Naive thymus-derived CD4-positive, alpha-beta T cell (primary cell): ENCODE measurements at regions not wholly inside any gene's neighbourhood (a gene's known extent, or its start where the extent isn't known, plus 50 kb on each side); places are given as distances from the start of the nearest gene placed in this dataset.
"Not testable (repeated sequence)": the region's sequence is repeated elsewhere in the genome, so short reads cannot be mapped to it uniquely, and the experiment has no call there.

ENCODE experiments used
- ATAC-seq: fragments of 150-1000 bp; cut with Tn5 transposase; 2 replicates; pipeline ENCODE4 v1.10.0; 2021; ENCODE audit warnings: mild to moderate bottlenecking, moderate library complexity
- CTCF ChIA-PET: fragments of 350-600 bp; sonication (Branson Sonifier 250); formaldehyde crosslinking; loops from one replicate; lab custom pipeline; 2021; ENCODE audit warnings: antibody characterized with exemption; lab: Charles Lee
- POLR2A ChIA-PET: fragments of 350-600 bp; sonication (Branson Sonifier 250); formaldehyde crosslinking; loops from one replicate; lab custom pipeline; 2021; ENCODE audit warnings: antibody characterized with exemption, inconsistent platforms; lab: Charles Lee
- DNase-seq, 9 donors: peaks; one replicate each; pipeline versions ENCODE4 v3.0.0 to v3.0.0-alpha.2; 2020 to 2022; ENCODE audit warnings: mixed read lengths in 1 of 9
- H3K27ac ChIP-seq: one replicate; pipeline ENCODE4 v1.7.0; 2013; ENCODE audit warnings: mild to moderate bottlenecking, low read depth, low read length, moderate library complexity
- H3K27me3 ChIP-seq, 2 donors: one replicate each; pipeline ENCODE4 v1.7.0; 2013; ENCODE audit warnings: low read length in 2 of 2, mild to moderate bottlenecking in 2 of 2, moderate library complexity in 2 of 2; ENCODE audit not compliant: control insufficient read depth in 2 of 2, insufficient read depth in 2 of 2
- H3K36me3 ChIP-seq, 3 experiments: 1 replicate in 2 of 3; 2 replicates in 1 of 3; pipeline ENCODE4 v1.7.0; 2013; ENCODE audit warnings: low read length in 3 of 3, mild to moderate bottlenecking in 3 of 3, moderate library complexity in 1 of 3; ENCODE audit not compliant: insufficient read depth in 3 of 3, control insufficient read depth in 2 of 3
- H3K4me1 ChIP-seq, 2 donors: one replicate each; pipeline ENCODE4 v1.7.0; 2013; ENCODE audit warnings: low read length in 2 of 2, mild to moderate bottlenecking in 2 of 2, moderate library complexity in 1 of 2; ENCODE audit not compliant: control insufficient read depth in 2 of 2, insufficient read depth in 2 of 2
- H3K4me3 ChIP-seq: 2 replicates; pipeline ENCODE4 v1.7.0; 2013; ENCODE audit warnings: mild to moderate bottlenecking, low read length
- H3K9me3 ChIP-seq, 3 experiments: 1 replicate in 2 of 3; 2 replicates in 1 of 3; pipeline ENCODE4 v1.7.0; 2013; ENCODE audit warnings: low read length in 3 of 3; ENCODE audit not compliant: control insufficient read depth in 2 of 3
- H3K27ac Mint-ChIP-seq, 9 donors: one replicate each; pipeline ENCODE4 v1.8.0; 2020 to 2022; ENCODE audit warnings: mixed read lengths in 9 of 9, mild to moderate bottlenecking in 8 of 9, moderate library complexity in 5 of 9, inconsistent platforms in 2 of 9
- H3K27me3 Mint-ChIP-seq, 5 donors: one replicate each; pipeline ENCODE4 v1.8.0; 2021 to 2022; ENCODE audit warnings: mixed read lengths in 5 of 5, mild to moderate bottlenecking in 1 of 5
- H3K36me3 Mint-ChIP-seq, 5 donors: one replicate each; pipeline ENCODE4 v1.8.0; 2020 to 2022; ENCODE audit warnings: mixed read lengths in 5 of 5, mild to moderate bottlenecking in 3 of 5, inconsistent platforms in 1 of 5
- H3K4me1 Mint-ChIP-seq, 7 donors: one replicate each; pipeline ENCODE4 v1.8.0; 2020 to 2022; ENCODE audit warnings: mixed read lengths in 7 of 7, mild to moderate bottlenecking in 3 of 7, inconsistent platforms in 1 of 7
- H3K4me3 Mint-ChIP-seq, 10 donors: one replicate each; pipeline ENCODE4 v1.8.0; 2020 to 2022; ENCODE audit warnings: mild to moderate bottlenecking in 10 of 10, mixed read lengths in 10 of 10, moderate library complexity in 6 of 10, inconsistent platforms in 2 of 10
- H3K9me3 Mint-ChIP-seq, 11 donors: one replicate each; pipeline ENCODE4 v1.8.0; 2020 to 2022; ENCODE audit warnings: mixed read lengths in 11 of 11, mild to moderate bottlenecking in 4 of 11, inconsistent platforms in 1 of 11, moderate library complexity in 1 of 11
- intact Hi-C, 2 donors: fragments of 100-400 bp; cut with micrococcal nuclease; formaldehyde crosslinking; loops; one replicate each; pipeline ENCODE4 v1.15.1; 2023

DNA sequence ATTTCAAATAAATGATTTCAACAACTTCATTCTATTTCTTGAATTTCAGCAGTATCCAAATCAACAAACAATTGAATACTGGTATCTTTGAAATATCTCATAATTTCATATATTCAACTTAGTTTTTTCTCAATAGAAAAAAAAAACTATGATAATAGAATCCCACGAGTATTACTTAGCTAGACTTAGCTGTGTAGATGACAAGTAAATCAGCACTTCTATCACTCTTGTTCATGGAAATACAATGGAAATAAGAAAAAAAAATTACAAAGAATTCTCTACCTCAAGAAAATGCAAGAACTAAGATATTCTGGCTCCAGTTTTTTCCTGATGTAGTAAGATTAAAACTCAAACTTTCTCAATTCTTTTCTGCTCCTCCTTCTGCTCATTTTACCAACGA lies 256.2 kb upstream of the KYNU start:
- POLR2A ChIA-PET, result no interaction called here
- H3K4me1 ChIP-seq, result no peaks in the 10 kb centered on the region
- no peak overlapping the region for H3K4me3 Mint-ChIP-seq
- H3K36me3 ChIP-seq, result no peaks in the 10 kb centered on the region
- H3K4me3 ChIP-seq, result no peak overlapping the region
- DNase-seq, result no peak
- H3K27me3 Mint-ChIP-seq, result no peaks in the 10 kb centered on the region
- no peak overlapping the region for H3K27ac ChIP-seq
- ATAC-seq, result no peak
- no peaks in the 10 kb centered on the region for H3K27me3 ChIP-seq
- intact Hi-C loops, result no loop called here
- no peaks in the 10 kb centered on the region for H3K4me1 Mint-ChIP-seq
- no peak overlapping the region for H3K27ac Mint-ChIP-seq
- H3K9me3 Mint-ChIP-seq, result peaks cover 0 to 5% (median 0%) of the 10 kb centered on the region in 11 donors
- H3K9me3 ChIP-seq, result no peaks in the 10 kb centered on the region
- CTCF ChIA-PET, result no interaction called here
- no peaks in the 10 kb centered on the region for H3K36me3 Mint-ChIP-seq

DNA sequence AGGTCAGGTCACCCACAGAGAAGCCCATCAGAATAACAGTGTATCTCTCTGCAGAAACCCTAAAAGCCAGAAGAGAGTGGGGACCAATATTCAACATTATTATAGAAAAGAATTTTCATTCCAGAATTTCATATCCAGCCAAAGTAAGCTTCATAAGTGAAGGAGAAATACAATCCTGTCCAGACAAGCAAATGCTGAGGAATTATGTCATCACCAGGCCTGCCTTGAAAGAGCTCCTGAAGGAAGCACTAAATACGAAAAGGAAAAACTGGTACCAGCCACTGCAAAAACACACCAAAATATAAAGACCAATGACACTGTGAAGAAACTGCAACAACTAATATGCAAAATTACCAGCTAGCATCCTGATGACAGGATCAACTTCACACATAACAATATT lies 260.0 kb upstream of the KYNU start:
- peaks cover 0 to 4% (median 0%) of the 10 kb centered on the region in 11 donors for H3K9me3 Mint-ChIP-seq
- H3K36me3 Mint-ChIP-seq, result no peaks in the 10 kb centered on the region
- POLR2A ChIA-PET, result no interaction called here
- Histone ChIP-seq H3K27ac (no peak overlapping the region), H3K27me3 (no peaks in the 10 kb centered on the region), H3K36me3 (no peaks in the 10 kb centered on the region), H3K4me3 (no peak overlapping the region), H3K4me1 (no peaks in the 10 kb centered on the region), H3K9me3 (no peaks in the 10 kb centered on the region)
- intact Hi-C loops, result no loop called here
- no peak overlapping the region for H3K27ac Mint-ChIP-seq
- H3K4me3 Mint-ChIP-seq, result no peak overlapping the region
- CTCF ChIA-PET, result no interaction called here
- ATAC-seq, result no peak
- no peaks in the 10 kb centered on the region for H3K27me3 Mint-ChIP-seq
- no peaks in the 10 kb centered on the region for H3K4me1 Mint-ChIP-seq
- DNase-seq, result no peak

DNA sequence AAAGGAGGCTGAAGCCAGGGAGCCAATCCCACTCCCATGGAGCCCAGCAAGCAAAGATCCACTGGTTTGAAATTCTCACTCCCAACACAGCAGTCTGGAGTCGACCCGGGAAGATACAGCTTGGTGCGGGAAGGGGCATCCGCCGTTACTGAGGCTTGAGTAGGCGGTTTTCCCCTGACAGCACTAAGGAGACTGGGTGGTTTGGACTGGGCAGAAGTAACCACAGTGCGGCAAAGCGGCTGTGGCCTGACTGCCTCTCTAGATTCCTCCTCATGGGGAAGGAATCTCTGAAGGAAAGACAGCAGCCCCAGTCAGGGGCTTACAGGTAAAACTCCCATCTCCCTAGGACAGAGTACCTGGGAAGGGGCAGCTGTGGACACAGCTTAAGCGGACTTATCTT lies 261.6 kb upstream of the KYNU start:
- intact Hi-C loops, result no loop called here
- H3K27me3 Mint-ChIP-seq, result no peaks in the 10 kb centered on the region
- H3K9me3 Mint-ChIP-seq, result peaks cover 0 to 4% (median 0%) of the 10 kb centered on the region in 11 donors
- Histone ChIP-seq H3K27ac (no peak overlapping the region), H3K4me3 (no peak overlapping the region), H3K4me1 (no peaks in the 10 kb centered on the region), H3K36me3 (no peaks in the 10 kb centered on the region), H3K27me3 (no peaks in the 10 kb centered on the region), H3K9me3 (no peaks in the 10 kb centered on the region)
- ChIA-PET POLR2A (no interaction called here), CTCF (no interaction called here)
- H3K4me1 Mint-ChIP-seq, result no peaks in the 10 kb centered on the region
- H3K4me3 Mint-ChIP-seq, result no peak overlapping the region
- no peak for ATAC-seq
- no peak for DNase-seq
- H3K36me3 Mint-ChIP-seq, result no peaks in the 10 kb centered on the region
- no peak overlapping the region for H3K27ac Mint-ChIP-seq

DNA sequence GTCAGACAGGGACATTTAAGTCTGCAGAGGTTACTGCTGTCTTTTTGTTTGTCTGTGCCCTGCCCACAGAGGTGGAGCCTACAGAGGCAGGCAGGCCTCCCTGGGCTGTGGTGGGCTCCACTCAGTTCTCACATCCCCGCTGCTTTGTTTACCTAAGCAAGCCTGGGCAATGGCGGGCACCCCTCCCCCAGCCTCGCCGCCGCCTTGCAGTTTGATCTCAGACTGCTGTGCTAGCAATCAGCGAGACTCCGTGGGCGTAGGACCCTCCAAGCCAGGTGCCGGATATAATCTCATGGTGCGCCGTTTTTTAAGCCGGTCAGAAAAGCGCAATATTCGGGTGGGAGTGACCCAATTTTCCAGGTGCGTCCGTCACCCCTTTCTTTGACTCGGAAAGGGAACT lies 264.3 kb upstream of the KYNU start:
- DNase-seq, H3K4me3 Mint-ChIP-seq, H3K27ac ChIP-seq, H3K36me3 ChIP-seq, intact Hi-C loops, H3K4me1 ChIP-seq, H3K27me3 ChIP-seq, H3K27ac Mint-ChIP-seq, H3K4me3 ChIP-seq, H3K36me3 Mint-ChIP-seq, POLR2A ChIA-PET, CTCF ChIA-PET, H3K4me1 Mint-ChIP-seq, H3K27me3 Mint-ChIP-seq, H3K9me3 Mint-ChIP-seq, ATAC-seq, H3K9me3 ChIP-seq: not testable (repeated sequence)

DNA sequence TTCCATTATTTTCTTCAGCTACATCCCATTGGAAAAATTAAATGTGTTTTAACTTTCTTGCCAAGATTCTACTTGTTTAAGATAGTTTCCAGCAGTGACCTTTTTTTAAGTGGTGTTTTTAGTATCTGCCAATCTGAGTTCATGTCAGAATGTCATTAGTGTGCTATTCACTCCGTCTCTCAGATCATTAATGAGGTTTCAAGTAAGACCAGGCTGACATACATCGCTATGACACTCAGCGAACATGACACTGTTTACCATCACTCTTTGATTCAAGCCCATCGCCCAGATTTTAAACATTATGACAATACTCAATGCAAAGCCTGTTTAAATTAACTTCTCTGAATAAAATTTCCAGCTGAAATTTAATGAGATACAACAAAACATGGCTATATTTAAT lies 272.0 kb upstream of the KYNU start:
- H3K27ac Mint-ChIP-seq, result no peak overlapping the region
- no peaks in the 10 kb centered on the region for H3K9me3 ChIP-seq
- H3K4me1 ChIP-seq, result no peaks in the 10 kb centered on the region
- ATAC-seq (no peak), DNase-seq (no peak)
- intact Hi-C loops, result no loop called here
- H3K27ac ChIP-seq, result no peak overlapping the region
- H3K27me3 Mint-ChIP-seq, result no peaks in the 10 kb centered on the region
- H3K27me3 ChIP-seq, result no peaks in the 10 kb centered on the region
- no peak overlapping the region for H3K4me3 Mint-ChIP-seq
- H3K9me3 Mint-ChIP-seq, result no peaks in the 10 kb centered on the region
- H3K4me1 Mint-ChIP-seq, result no peaks in the 10 kb centered on the region
- CTCF ChIA-PET, result no interaction called here
- POLR2A ChIA-PET, result no interaction called here
- no peak overlapping the region for H3K4me3 ChIP-seq
- no peaks in the 10 kb centered on the region for H3K36me3 ChIP-seq
- no peaks in the 10 kb centered on the region for H3K36me3 Mint-ChIP-seq

DNA sequence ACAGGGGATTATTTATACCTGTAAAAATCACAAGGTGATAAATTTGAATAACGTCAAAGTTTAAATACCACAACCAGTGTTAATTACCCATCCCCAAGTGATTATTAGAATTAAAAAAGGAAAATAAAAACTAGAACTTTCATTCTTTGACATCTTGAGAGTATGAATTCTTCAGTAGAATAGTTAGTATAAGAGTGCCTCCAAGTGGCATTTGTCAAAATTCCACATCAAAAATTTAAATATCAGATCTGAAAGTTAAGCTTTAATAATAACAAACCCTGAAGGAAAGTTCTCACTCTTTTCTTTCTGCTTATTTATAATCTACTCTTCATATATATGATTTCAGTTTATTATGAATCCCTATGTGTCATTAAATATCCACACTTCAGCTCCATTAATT lies 273.7 kb upstream of the KYNU start:
- Mint-ChIP-seq H3K4me3 (no peak overlapping the region), H3K36me3 (no peaks in the 10 kb centered on the region), H3K27me3 (no peaks in the 10 kb centered on the region), H3K27ac (no peak overlapping the region), H3K9me3 (no peaks in the 10 kb centered on the region), H3K4me1 (no peaks in the 10 kb centered on the region)
- no peaks in the 10 kb centered on the region for H3K36me3 ChIP-seq
- intact Hi-C loops, result no loop called here
- H3K9me3 ChIP-seq, result no peaks in the 10 kb centered on the region
- no peak overlapping the region for H3K4me3 ChIP-seq
- CTCF ChIA-PET, result no interaction called here
- POLR2A ChIA-PET, result no interaction called here
- H3K4me1 ChIP-seq, result no peaks in the 10 kb centered on the region
- H3K27ac ChIP-seq, result no peak overlapping the region
- H3K27me3 ChIP-seq, result no peaks in the 10 kb centered on the region
- DNase-seq (no peak), ATAC-seq (no peak)

DNA sequence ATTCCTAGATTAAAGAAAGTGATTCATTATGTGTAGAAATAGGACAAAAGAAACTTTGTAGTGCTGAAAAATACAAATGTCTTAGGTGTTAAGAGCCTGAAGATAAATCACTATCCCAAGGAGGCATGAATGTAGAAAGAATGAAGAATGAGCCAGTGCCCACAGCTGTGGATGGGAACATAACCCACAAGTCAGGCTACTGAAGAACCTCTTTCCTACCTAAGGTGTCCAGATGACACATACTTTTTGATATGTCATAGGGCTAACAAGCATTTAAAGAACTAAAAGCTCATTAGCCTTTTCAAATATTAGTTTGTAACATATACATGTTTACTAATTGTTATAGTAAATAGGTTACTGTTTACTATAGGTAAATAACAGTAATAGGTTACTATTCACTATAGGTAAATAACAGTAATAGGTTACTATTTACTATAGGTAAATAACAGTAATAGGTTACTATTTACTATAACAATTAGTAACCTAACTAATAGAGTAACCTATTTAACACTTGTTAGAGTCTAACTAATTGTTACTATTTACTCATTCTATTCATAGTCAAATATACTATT lies 275.0 kb upstream of the KYNU start:
- DNase-seq, result no peak
- Histone ChIP-seq H3K9me3 (no peaks in the 10 kb centered on the region), H3K27ac (no peak overlapping the region), H3K4me1 (no peaks in the 10 kb centered on the region), H3K4me3 (no peak overlapping the region), H3K27me3 (no peaks in the 10 kb centered on the region), H3K36me3 (no peaks in the 10 kb centered on the region)
- POLR2A ChIA-PET, result no interaction called here
- intact Hi-C loops, result no loop called here
- H3K27me3 Mint-ChIP-seq, result no peaks in the 10 kb centered on the region
- H3K36me3 Mint-ChIP-seq, result no peaks in the 10 kb centered on the region
- ATAC-seq, result no peak
- no peak overlapping the region for H3K27ac Mint-ChIP-seq
- no peak overlapping the region for H3K4me3 Mint-ChIP-seq
- CTCF ChIA-PET, result no interaction called here
- H3K9me3 Mint-ChIP-seq, result no peaks in the 10 kb centered on the region
- H3K4me1 Mint-ChIP-seq, result no peaks in the 10 kb centered on the region
